HCT116 (cell line): ENCODE measurements at regions not wholly inside any gene's neighbourhood (a gene's known extent, or its start where the extent isn't known, plus 50 kb on each side); places are given as distances from the start of the nearest gene placed in this dataset.

Experiments
- ATAC-seq: fragments of 200-7000 bp; cut with Tn5 transposase; 2 replicates; pipeline ENCODE4 v1.9.1; 2020; ENCODE audit warnings: mild to moderate bottlenecking, moderate library complexity
- BruUV-seq: library from RNA; stranded (reverse); fragments of 400-500 nt; replicated peaks from 2 replicates; lab custom pipeline; 2021; lab: Mats Ljungman, UMichigan
- CTCF ChIA-PET: fragments of 300-600 bp; sonication (Branson Sonifier 250); formaldehyde crosslinking; loops from one replicate; lab custom pipeline; 2021; ENCODE audit warnings: antibody characterized with exemption; lab: Charles Lee
- POLR2A ChIA-PET: fragments of 300-600, 350-600 bp; sonication (Branson Sonifier 250); formaldehyde crosslinking; loops from one replicate; lab custom pipeline; 2021; ENCODE audit warnings: antibody characterized with exemption; lab: Charles Lee
- RAD21 ChIA-PET, 2 experiments: fragments of 300-600 bp; sonication (Branson Sonifier 250); formaldehyde crosslinking; loops; one replicate each; lab custom pipeline; 2023; ENCODE audit warnings: low total read pairs in 2 of 2; ENCODE audit not compliant: uncharacterized antibody in 2 of 2, unreplicated experiment in 2 of 2, low non-redundant PET in 1 of 2; lab: Charles Lee
- DNase-seq: peaks from one replicate; pipeline ENCODE4 v3.0.0-alpha.2; 2010; ENCODE audit warnings: low read depth, low spot score
- H2AFZ ChIP-seq: fragments of 200-600 bp; shearing (Covaris generic), sonication (generic); 2 replicates; pipeline ENCODE4 v1.6.1; 2017; ENCODE audit warnings: low read depth, mixed run types, mixed read lengths, antibody characterized with exemption, low read length; ENCODE audit not compliant: poor library complexity, severe bottlenecking
- H3K27ac ChIP-seq: 2 replicates; pipeline ENCODE4 v1.5.1; 2012; ENCODE audit warnings: low read depth, low read length
- H3K27me3 ChIP-seq: fragments of 200-600 bp; sonication (generic); 2 replicates; pipeline ENCODE4 v1.6.1; 2016; ENCODE audit warnings: mixed run types, low read length, mixed read lengths; ENCODE audit not compliant: insufficient read depth
- H3K36me3 ChIP-seq, 2 experiments: fragments of 200-500 bp in 1 of 2; fragments of 200-600 bp in 1 of 2; sonication (Bioruptor generic) in 1 of 2; sonication (generic) in 1 of 2; 2 replicates each; pipeline versions ENCODE4 v1.5.1 to v1.6.1; 2014 to 2016; ENCODE audit warnings: low read length in 2 of 2, inconsistent platforms in 1 of 2, mixed read lengths in 1 of 2, mixed run types in 1 of 2; ENCODE audit not compliant: insufficient read depth in 2 of 2, control insufficient read depth in 1 of 2
- H3K4me1 ChIP-seq, 2 experiments: fragments of 200-600 bp in 1 of 2; sonication (generic) in 1 of 2; 2 replicates each; pipeline versions ENCODE4 v1.5.1 to v1.6.1; 2012 to 2017; ENCODE audit warnings: low read length in 2 of 2, inconsistent platforms in 1 of 2, mild to moderate bottlenecking in 1 of 2, mixed read lengths in 1 of 2, mixed run types in 1 of 2, moderate library complexity in 1 of 2; ENCODE audit not compliant: insufficient read depth in 2 of 2, control insufficient read depth in 1 of 2
- H3K4me2 ChIP-seq: fragments of 200-600 bp; sonication (generic); 2 replicates; pipeline ENCODE4 v1.6.1; 2017; ENCODE audit warnings: mixed run types, low read length, mixed read lengths
- H3K4me3 ChIP-seq, 2 experiments: fragments of 200-600 bp in 1 of 2; sonication (generic) in 1 of 2; replicated peaks in 1 of 2; 2 replicates each; pipeline ENCODE4 v1.5.1; 2011 to 2016; ENCODE audit warnings: low read length in 2 of 2, control low read depth in 1 of 2, low read depth in 1 of 2, mild to moderate bottlenecking in 1 of 2, mixed read lengths in 1 of 2, mixed run types in 1 of 2
- H3K79me2 ChIP-seq: fragments of 200-600 bp; sonication (generic); 2 replicates; pipeline ENCODE4 v1.6.1; 2017; ENCODE audit warnings: mild to moderate bottlenecking, mixed run types, low read length, moderate library complexity, mixed read lengths; ENCODE audit not compliant: insufficient read depth
- H3K9ac ChIP-seq: fragments of 200-600 bp; sonication (generic); 2 replicates; pipeline ENCODE4 v1.6.1; 2016; ENCODE audit warnings: low read length, mixed read lengths
- H3K9me2 ChIP-seq: fragments of 200-600 bp; sonication (generic), shearing (Covaris generic); 2 replicates; pipeline ENCODE4 v1.6.1; 2017; ENCODE audit warnings: mixed run types, mild to moderate bottlenecking, moderate library complexity; ENCODE audit not compliant: insufficient read depth
- H3K9me3 ChIP-seq, 2 experiments: fragments of 200-500 bp in 1 of 2; fragments of 200-600 bp in 1 of 2; sonication (Bioruptor generic) in 1 of 2; sonication (generic) in 1 of 2; 2 replicates each; pipeline ENCODE4 v1.6.1; 2014 to 2017; ENCODE audit warnings: low read length in 2 of 2, mixed read lengths in 2 of 2, inconsistent platforms in 1 of 2, low read depth in 1 of 2, mild to moderate bottlenecking in 1 of 2, mixed run types in 1 of 2, moderate library complexity in 1 of 2; ENCODE audit not compliant: control insufficient read depth in 1 of 2, insufficient read depth in 1 of 2
- H4K20me1 ChIP-seq: fragments of 200-600 bp; sonication (generic), shearing (Covaris generic); 2 replicates; pipeline ENCODE4 v1.6.1; 2017; ENCODE audit warnings: mixed run types, mild to moderate bottlenecking, moderate library complexity; ENCODE audit not compliant: insufficient read depth
- CBX3 ChIP-seq: IDR thresholded peaks from 2 replicates; pipeline ENCODE4 v1.6.1; 2012; ENCODE audit warnings: low read depth
- CEBPB ChIP-seq: IDR thresholded peaks from 2 replicates; pipeline ENCODE4 v1.6.1; 2012; ENCODE audit warnings: low read depth
- EGR1 ChIP-seq: IDR thresholded peaks from 2 replicates; pipeline ENCODE4 v1.6.1; 2012; ENCODE audit warnings: low read depth
- ELF1 ChIP-seq: IDR thresholded peaks from 2 replicates; pipeline ENCODE4 v1.6.1; 2012; ENCODE audit warnings: low read depth, borderline replicate concordance
- EZH2phosphoT487 ChIP-seq: fragments of 200-600 bp; IDR thresholded peaks from 2 replicates; pipeline ENCODE4 v1.6.1; 2018; ENCODE audit warnings: antibody characterized with exemption, borderline replicate concordance
- FOSL1 ChIP-seq: IDR thresholded peaks from 2 replicates; pipeline ENCODE4 v1.6.1; 2012; ENCODE audit warnings: low read depth
- JUND ChIP-seq: IDR thresholded peaks from 2 replicates; pipeline ENCODE4 v1.6.1; 2012
- POLR2AphosphoS5 ChIP-seq: IDR thresholded peaks from 2 replicates; pipeline ENCODE4 v1.6.1; 2011; ENCODE audit warnings: mild to moderate bottlenecking, low read depth, low read length, moderate library complexity
- RAD21 ChIP-seq: IDR thresholded peaks from 2 replicates; pipeline ENCODE4 v1.6.1; 2012; ENCODE audit warnings: low read depth, mild to moderate bottlenecking
- REST ChIP-seq: IDR thresholded peaks from 2 replicates; pipeline ENCODE4 v1.6.1; 2012; ENCODE audit warnings: low read depth
- SIN3A ChIP-seq: IDR thresholded peaks from 2 replicates; pipeline ENCODE4 v1.6.1; 2012; ENCODE audit warnings: low read depth
- SP1 ChIP-seq: IDR thresholded peaks from 2 replicates; pipeline ENCODE4 v1.6.1; 2012; ENCODE audit warnings: low read depth
- SRF ChIP-seq: IDR thresholded peaks from 2 replicates; pipeline ENCODE4 v1.6.1; 2012; ENCODE audit warnings: low read depth
- TCF7L2 ChIP-seq: IDR thresholded peaks from 2 replicates; pipeline ENCODE4 v1.7.0; 2011; ENCODE audit warnings: borderline replicate concordance, inconsistent platforms; ENCODE audit not compliant: insufficient read depth, insufficient read length; ENCODE audit errors: extremely low read depth
- ZFX ChIP-seq: fragments of 450-650 bp; IDR thresholded peaks from 2 replicates; pipeline ENCODE4 v1.6.1; 2017
- ZNF274 ChIP-seq: fragments of 200-500 bp; sonication (Bioruptor generic); IDR thresholded peaks from 2 replicates; pipeline ENCODE4 v1.6.1; 2014; ENCODE audit warnings: mild to moderate bottlenecking, low read depth, low read length, inconsistent platforms
- intact Hi-C: fragments of 100-400 bp; cut with micrococcal nuclease; formaldehyde crosslinking; loops from 2 replicates; pipeline ENCODE4 v1.10.0; 2022
- TF ChIP-seq, protein P1 (sequence below): IDR thresholded peaks from 2 replicates; pipeline ENCODE4 v1.6.1; 2012
- TF ChIP-seq, protein P2 (sequence below): IDR thresholded peaks from 2 replicates; pipeline ENCODE4 v1.6.1; 2012
- TF ChIP-seq, protein P3 (sequence below): IDR thresholded peaks from 2 replicates; pipeline ENCODE4 v1.6.1; 2011; ENCODE audit warnings: mild to moderate bottlenecking, low read length, moderate library complexity; ENCODE audit not compliant: insufficient replicate concordance; ENCODE audit errors: extremely low read depth
- TF ChIP-seq, protein P4 (sequence below), 3 experiments: fragments of 200-600 bp in 1 of 3; sonication (generic) in 1 of 3; IDR thresholded peaks in 2 of 3; conservative IDR thresholded peaks in 1 of 3; 2 replicates each; pipeline ENCODE4 v1.5.1; 2012 to 2017; ENCODE audit warnings: low read depth in 2 of 3, low read length in 2 of 3, antibody characterized with exemption in 1 of 3, borderline replicate concordance in 1 of 3, control low read depth in 1 of 3, mild to moderate bottlenecking in 1 of 3, mixed read lengths in 1 of 3, mixed run types in 1 of 3, moderate library complexity in 1 of 3; ENCODE audit not compliant: insufficient read depth in 1 of 3

- ChIA-PET CTCF (no interaction called here), POLR2A (no interaction called here), RAD21 (no interaction called here)
- no peak overlapping the region for H3K4me3 ChIP-seq
- H3K4me2 ChIP-seq: no peak overlapping the region
- intact Hi-C loops: no loop called here
- no peaks in the 10 kb centered on the region for H3K36me3 ChIP-seq
- H3K27ac ChIP-seq: no peak overlapping the region
- peaks cover 0 to 1% of the 10 kb centered on the region in 2 experiments; a peak in 1 of 4 replicates for H3K9me3 ChIP-seq
- no peaks in the 10 kb centered on the region for H3K79me2 ChIP-seq
- BruUV-seq: no TSS peak
- ATAC-seq (no peak), DNase-seq (no peak)
- TF ChIP-seq EZH2phosphoT487 (no peak), REST (no peak), RAD21 (no peak), CEBPB (no peak), SIN3A (no peak), TCF7L2 (no peak), FOSL1 (no peak), ZNF274 (no peak), SP1 (no peak), POLR2AphosphoS5 (no peak), ZFX (no peak), EGR1 (no peak), JUND (no peak), CBX3 (no peak), ELF1 (no peak), SRF (no peak)
- TF ChIP-seq, protein P1, sequence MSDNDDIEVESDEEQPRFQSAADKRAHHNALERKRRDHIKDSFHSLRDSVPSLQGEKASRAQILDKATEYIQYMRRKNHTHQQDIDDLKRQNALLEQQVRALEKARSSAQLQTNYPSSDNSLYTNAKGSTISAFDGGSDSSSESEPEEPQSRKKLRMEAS: no peak
- TF ChIP-seq, protein P2, sequence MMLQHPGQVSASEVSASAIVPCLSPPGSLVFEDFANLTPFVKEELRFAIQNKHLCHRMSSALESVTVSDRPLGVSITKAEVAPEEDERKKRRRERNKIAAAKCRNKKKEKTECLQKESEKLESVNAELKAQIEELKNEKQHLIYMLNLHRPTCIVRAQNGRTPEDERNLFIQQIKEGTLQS: no peak
- TF ChIP-seq, protein P3, sequence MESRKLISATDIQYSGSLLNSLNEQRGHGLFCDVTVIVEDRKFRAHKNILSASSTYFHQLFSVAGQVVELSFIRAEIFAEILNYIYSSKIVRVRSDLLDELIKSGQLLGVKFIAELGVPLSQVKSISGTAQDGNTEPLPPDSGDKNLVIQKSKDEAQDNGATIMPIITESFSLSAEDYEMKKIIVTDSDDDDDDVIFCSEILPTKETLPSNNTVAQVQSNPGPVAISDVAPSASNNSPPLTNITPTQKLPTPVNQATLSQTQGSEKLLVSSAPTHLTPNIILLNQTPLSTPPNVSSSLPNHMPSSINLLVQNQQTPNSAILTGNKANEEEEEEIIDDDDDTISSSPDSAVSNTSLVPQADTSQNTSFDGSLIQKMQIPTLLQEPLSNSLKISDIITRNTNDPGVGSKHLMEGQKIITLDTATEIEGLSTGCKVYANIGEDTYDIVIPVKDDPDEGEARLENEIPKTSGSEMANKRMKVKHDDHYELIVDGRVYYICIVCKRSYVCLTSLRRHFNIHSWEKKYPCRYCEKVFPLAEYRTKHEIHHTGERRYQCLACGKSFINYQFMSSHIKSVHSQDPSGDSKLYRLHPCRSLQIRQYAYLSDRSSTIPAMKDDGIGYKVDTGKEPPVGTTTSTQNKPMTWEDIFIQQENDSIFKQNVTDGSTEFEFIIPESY: no peak
- TF ChIP-seq, protein P4, sequence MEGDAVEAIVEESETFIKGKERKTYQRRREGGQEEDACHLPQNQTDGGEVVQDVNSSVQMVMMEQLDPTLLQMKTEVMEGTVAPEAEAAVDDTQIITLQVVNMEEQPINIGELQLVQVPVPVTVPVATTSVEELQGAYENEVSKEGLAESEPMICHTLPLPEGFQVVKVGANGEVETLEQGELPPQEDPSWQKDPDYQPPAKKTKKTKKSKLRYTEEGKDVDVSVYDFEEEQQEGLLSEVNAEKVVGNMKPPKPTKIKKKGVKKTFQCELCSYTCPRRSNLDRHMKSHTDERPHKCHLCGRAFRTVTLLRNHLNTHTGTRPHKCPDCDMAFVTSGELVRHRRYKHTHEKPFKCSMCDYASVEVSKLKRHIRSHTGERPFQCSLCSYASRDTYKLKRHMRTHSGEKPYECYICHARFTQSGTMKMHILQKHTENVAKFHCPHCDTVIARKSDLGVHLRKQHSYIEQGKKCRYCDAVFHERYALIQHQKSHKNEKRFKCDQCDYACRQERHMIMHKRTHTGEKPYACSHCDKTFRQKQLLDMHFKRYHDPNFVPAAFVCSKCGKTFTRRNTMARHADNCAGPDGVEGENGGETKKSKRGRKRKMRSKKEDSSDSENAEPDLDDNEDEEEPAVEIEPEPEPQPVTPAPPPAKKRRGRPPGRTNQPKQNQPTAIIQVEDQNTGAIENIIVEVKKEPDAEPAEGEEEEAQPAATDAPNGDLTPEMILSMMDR (IDR thresholded peaks at IDR 0.05 in 2 of 3, conservative IDR thresholded peaks at IDR 0.05 in 1 of 3; ENCODE audit: borderline replicate concordance in 1 of 3, insufficient read depth in 1 of 3, low read depth in 2 of 3, low read length in 2 of 3): no peak
- H3K9me2 ChIP-seq: no peaks in the 10 kb centered on the region
- H4K20me1 ChIP-seq: no peaks in the 10 kb centered on the region
- H3K4me1 ChIP-seq: 0 out of 4 replicates have a peak, but pooled peaks cover 0 to 4% of the 10 kb centered on the region in 2 experiments
- H3K9ac ChIP-seq: no peak overlapping the region
- H3K27me3 ChIP-seq: no peaks in the 10 kb centered on the region
- H2AFZ ChIP-seq: no peak overlapping the region
Observed at GRCh38 chr13:40383132-40383531, 283.3 kb downstream of the FOXO1 start.
